Putamen (tissue), 1 donor: ENCODE measurements at regions not wholly inside any gene's neighbourhood (a gene's known extent, or its start where the extent isn't known, plus 50 kb on each side); places are given as distances from the start of the nearest gene placed in this dataset.

Experiments used
- DNase-seq: peaks from one replicate; pipeline ENCODE4 v3.0.0-alpha.2; 2016; ENCODE audit warnings: low spot score

GRCh38 chr3:67875858-67876257 is 221.4 kb upstream of the SUCLG2 start:
- DNase-seq, result no peak

DNA sequence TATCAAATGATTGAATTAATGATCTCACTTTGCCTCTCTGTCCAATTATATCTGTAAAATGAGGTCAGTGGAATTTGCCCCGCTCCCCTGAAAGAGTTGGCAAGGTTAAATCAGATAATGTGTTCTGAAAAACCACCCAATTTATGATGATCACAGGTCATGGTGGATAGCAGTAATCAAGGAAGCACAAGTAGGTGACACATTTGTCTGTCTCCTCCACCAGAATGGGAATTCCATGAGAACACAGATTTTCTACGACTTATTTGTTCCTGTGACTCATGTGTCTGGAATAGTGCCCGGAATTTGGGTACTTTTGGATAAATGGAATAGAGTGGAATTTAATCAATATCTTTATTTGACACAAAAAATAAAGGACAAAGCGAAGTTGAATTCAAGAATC is 220.9 kb upstream of the SUCLG2 start:
- no peak for DNase-seq

DNA sequence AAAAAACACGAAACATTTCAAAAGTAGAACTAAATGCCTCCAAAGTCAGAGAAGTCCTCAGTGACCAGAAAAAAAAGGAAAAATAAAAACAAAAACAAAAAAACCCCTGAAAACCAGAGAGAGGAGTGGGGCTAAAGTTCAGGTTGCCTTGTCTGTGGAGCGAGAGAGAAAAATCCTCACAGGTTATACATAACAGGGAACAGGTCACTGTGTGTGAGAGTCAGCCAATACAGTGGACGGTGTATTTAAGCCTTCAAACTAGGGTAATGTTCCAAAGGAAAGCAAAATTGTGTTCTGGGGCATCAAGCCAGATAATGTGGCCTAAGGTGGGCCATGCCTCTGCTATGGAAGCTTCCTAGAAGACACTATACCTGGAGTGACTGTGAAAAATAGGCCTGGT is 216.1 kb upstream of the SUCLG2 start:
- no peak for DNase-seq

GRCh38 chr3:67866571-67866970 is 212.2 kb upstream of the SUCLG2 start:
- DNase-seq, result no peak

DNA sequence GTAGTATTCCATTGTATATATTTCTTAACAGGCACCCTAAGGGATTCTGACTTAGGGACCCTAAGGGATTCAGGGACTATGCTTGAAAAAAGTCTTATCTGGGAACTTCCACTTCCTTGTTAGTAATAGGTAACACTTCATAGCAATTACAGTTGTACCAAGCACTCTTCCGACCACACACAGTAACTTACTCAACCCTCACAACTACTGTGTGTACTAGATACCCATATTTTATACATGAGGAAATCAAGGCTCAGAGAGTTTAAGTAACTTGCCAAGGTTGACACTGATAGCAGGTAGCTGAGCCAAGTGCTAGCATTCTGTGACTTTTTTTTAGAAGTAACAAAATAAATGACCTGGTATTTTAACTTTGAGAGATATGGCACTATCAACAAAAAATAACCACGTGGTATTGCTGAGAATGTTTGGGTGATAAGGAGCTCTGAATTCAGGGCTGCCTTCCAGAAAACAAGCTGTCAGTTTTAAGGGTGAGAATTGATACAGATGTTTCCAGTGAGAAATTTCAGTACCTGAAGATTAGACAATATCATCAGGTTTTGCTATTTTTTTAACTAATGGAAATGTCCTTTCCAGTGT is 210.3 kb upstream of the SUCLG2 start:
- no peak for DNase-seq

- no peak for DNase-seq
Observed at GRCh38 chr3:67863869-67864268, 209.5 kb upstream of the SUCLG2 start.

GRCh38 chr3:67860429-67860828 is 206.0 kb upstream of the SUCLG2 start:
- no peak for DNase-seq

DNA sequence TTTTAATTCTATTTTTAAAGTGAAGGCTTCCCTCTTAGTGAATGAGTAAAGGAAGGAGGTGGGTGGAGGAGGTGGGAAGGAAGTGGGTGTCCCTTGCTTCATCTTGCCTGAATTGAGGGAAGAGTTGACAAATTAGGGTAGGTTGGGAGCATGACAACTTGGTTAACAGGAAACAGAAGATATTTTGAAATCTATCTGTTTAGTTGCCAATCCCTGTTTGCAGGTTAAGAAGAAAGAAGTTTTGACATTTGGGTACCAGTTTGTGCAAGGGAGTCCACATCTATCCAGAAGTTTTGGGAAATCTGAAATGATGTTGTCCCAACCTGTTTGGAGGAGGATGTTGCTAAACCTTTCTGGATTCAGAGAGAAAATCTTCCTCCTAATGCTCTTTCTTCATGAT is 204.1 kb upstream of the SUCLG2 start:
- peak; percentile 15 for DNase-seq

- no peak for DNase-seq
Observed at GRCh38 chr3:67856718-67857117, 202.3 kb upstream of the SUCLG2 start.

DNA sequence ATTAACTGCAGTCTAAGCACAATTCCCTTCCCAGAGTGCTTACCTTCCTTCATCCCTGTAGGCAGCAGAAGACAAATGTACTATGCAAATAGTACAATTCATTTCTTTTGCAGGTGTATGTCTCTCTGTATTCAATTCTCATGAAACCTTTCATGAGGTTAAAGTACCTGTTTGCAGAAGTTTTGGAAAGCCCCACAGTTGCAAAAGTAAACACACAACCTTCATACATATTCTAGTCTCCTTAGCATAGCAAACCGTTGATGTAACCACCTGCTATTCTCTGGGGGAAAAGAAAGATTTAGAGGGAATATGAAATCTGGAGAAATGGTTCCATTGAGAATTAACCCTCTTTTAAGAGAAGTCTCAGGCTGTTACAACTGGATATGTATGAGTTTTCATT is 200.3 kb upstream of the SUCLG2 start:
- DNase-seq, result no peak

DNA sequence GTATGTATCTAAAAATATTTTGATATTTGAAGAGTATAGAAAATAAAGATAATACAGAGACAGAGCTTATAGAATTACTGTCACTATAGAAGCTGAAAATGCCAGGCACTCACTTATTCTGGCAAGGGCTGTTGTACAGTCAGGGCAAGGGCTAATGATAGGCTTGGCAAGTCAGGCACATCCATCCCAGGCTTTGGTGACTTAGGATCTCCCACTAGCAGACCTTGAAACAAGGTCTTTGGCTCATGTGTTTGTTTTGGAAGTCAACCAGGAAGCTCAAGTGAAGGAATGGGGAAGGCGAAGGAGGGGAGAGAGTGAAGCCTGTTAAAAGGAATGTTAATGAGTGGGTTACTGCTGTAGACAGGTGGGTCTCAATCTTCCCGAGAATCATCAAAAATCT is 199.1 kb upstream of the SUCLG2 start:
- no peak for DNase-seq

GRCh38 chr3:67848299-67848698 is 193.9 kb upstream of the SUCLG2 start:
- DNase-seq, result no peak

GRCh38 chr3:67846166-67846565 is 191.8 kb upstream of the SUCLG2 start:
- no peak for DNase-seq

DNA sequence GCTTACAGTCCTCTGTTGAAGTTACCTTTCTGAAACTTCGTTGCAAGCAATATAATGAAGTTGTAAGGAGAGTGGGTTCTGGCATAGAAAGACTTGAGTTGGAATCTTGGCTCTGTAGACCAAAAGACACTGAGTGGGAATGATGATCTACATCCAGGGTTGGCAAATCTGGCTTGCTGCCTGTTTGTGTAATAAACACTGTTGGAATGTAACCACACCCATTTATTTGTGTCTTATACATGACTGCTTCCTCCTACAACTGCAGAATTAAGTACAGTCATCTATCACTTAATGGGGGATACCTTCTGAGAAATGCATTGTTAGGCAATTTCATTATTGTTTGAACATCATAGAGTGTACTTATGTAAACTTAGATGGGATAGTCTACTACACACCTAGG is 178.4 kb upstream of the SUCLG2 start:
- DNase-seq, result no peak

DNA sequence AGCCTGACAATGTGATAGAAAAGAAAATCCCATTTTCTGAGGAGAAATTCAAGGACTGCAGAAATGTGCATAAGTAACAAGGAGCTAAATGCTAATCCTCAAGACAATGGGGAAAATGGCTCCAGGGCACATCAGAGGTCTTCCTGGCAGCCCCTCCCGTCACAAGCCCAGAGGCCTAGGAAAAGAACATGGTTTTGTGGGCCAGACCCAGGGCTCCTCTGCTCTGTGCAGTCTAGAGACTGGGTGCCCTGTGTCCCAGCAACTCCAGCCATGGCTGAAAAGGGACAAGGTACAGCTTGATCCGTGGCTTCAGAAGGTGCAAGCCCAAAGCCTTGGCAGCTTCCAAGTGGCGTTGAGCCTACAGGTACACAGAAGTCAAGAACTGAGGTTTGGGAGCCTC is 176.8 kb upstream of the SUCLG2 start:
- DNase-seq, result no peak

- DNase-seq, result no peak
Observed at GRCh38 chr3:67828486-67829010, 174.1 kb upstream of the SUCLG2 start.

DNA sequence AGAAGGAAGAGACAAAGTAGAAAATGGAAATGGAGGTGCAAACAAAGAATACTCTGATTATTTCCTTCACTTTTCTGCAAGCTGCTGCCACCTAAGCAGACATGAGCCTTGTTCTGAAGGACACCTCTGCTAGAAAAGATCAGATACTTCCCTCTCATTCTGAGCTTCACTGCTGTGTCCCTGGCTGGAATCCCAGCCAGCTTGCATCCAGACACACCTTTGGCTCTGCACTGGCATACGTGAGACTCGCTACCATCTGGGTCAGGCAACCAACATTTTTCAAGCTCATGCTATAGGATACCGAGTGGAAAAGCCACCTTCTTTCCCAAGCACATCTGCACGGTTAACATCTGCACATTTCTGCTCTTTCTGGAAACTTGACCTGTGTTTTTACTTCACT is 166.7 kb upstream of the SUCLG2 start:
- DNase-seq, result no peak

DNA sequence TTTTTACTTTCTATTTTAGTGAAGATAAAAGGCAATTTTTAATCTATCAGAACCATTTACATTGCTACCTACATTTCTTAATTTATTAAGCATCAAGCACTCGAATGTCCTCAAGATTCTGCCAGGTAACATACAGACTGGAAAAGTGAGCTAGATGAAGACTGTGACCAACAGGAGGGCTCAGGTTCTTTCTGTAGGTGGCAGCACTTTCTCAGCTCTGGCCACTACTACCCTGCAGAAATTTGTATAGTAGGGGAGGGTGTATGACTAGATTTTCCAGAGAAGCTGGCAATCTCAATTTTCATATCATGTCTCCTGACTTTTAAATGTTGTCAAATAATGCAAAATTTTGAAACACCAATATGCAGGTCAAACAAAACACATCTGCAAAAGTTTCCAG is 165.0 kb upstream of the SUCLG2 start:
- DNase-seq, result no peak

DNA sequence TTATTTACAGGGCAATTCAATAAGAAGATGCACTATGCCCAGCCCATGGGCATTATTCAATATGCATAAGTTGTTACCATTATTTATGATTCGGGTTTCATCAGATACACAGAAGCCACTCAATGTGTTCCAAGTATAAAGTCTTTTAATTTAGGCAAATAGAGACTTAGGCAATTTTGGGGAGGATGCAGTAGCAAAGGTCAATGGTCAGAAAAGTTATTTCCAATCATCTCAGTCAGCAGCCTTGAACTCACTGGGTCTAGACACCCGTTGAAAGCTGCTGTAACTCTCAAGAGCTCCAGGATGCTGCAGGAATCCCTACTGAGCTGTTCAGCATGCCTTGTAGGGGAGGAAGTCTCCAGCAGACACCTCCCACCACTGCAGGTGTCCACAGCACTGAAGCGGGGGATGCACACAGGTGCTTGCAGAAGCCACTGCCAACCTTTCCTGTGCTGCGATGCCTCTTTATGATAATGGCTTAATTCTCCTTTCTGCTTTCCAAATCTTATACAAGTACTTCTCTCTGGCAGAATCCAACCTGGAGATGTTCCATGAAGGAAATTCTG is 155.0 kb upstream of the SUCLG2 start:
- no peak for DNase-seq

GRCh38 chr3:67808906-67809305 is 154.5 kb upstream of the SUCLG2 start:
- DNase-seq, result no peak

- no peak for DNase-seq
Observed at GRCh38 chr3:67804578-67804977, 150.2 kb upstream of the SUCLG2 start.

GRCh38 chr3:67804089-67804488 is 149.7 kb upstream of the SUCLG2 start:
- DNase-seq, result no peak

- DNase-seq, result no peak
Observed at GRCh38 chr3:67798412-67798811, 144.0 kb upstream of the SUCLG2 start.

DNA sequence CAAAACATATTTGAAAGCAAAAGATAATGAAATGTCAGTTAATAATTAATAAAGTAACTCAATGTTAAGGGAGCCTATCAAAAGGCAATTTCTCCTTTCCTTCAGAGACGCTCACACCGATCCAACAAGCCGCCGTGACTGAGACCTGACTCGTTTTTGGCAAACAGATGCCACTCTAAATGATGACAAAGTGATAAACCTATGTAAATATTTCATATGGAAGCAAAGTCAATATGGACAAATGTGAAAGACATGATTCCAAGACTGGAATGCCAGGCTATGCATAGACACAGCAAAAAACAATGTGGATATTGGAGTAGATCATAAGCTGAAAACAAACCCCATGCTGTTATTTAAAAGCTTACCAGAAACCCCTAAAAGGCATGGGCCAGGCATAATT is 137.2 kb upstream of the SUCLG2 start:
- DNase-seq, result no peak
